Mesothelial cell of epicardium (in vitro differentiated cells): ENCODE measurements at regions not wholly inside any gene's neighbourhood (a gene's known extent, or its start where the extent isn't known, plus 50 kb on each side); places are given as distances from the start of the nearest gene placed in this dataset.

Experiments
- DNase-seq, 2 experiments: peaks; one replicate each; pipeline ENCODE4 v3.0.0; 2021; ENCODE audit warnings: low spot score in 2 of 2; ENCODE audit not compliant: unreplicated experiment in 2 of 2
- H3K27ac Mint-ChIP-seq: 2 replicates; pipeline ENCODE4 v1.8.0; 2021; ENCODE audit warnings: mixed read lengths
- H3K27me3 Mint-ChIP-seq: 2 replicates; pipeline ENCODE4 v1.8.0; 2021; ENCODE audit warnings: low read depth, mixed read lengths
- H3K36me3 Mint-ChIP-seq: 2 replicates; pipeline ENCODE4 v1.8.0; 2021; ENCODE audit warnings: mixed read lengths
- H3K4me1 Mint-ChIP-seq: 2 replicates; pipeline ENCODE4 v1.8.0; 2021; ENCODE audit warnings: mixed read lengths
- H3K4me3 Mint-ChIP-seq: 2 replicates; pipeline ENCODE4 v1.8.0; 2021; ENCODE audit warnings: mild to moderate bottlenecking, moderate library complexity, mixed read lengths
- H3K9me3 Mint-ChIP-seq: 2 replicates; pipeline ENCODE4 v1.8.0; 2021; ENCODE audit warnings: mixed read lengths
- CTCF ChIP-seq: fragments of 200-600 bp; sonication (generic); IDR thresholded peaks from one replicate; pipeline ENCODE4 v1.5.0; 2021; ENCODE audit warnings: antibody characterized with exemption; ENCODE audit not compliant: unreplicated experiment

DNA sequence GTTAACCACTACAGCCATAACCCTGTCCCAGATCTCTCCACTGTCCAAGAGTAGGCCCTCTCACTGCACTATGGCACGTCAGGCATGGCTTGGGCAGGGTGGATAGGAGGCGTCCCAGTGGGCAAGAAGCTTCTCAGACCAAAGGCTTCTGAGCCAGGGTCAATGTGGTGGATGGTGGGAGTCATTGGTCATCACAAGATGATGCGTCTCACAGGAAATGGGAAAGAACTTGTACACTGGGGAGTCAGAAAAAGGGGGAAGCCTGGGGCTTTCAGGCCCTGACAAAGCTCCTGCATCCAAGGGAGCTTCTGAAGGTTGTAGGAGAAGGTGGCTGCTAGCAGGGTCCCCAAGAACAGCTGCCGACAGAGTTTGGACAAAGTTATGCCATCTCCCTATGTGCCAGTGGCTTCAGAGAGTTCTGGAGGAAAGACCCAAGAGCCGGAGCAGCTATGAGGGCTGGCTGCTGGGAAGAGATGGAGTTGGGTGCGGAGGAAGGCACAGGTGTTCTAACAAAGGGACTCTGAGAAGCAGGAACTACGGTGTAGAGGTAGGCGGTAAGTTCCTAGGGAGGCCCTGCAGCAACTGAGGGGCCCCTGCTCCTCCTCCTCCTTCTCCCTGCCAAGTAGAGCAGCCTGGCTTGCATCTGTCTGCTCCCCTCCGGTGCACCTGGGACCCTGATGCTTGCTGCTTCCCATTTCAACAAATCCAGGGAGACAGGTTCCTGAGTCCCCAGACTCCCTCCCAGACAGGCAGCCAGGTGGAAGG lies 81.1 kb downstream of the ARL6IP4 start:
- no peak for TF ChIP-seq CTCF
- no peak overlapping the region for H3K27ac Mint-ChIP-seq
- no peaks in the 10 kb centered on the region for H3K27me3 Mint-ChIP-seq
- no peak overlapping the region for H3K4me3 Mint-ChIP-seq
- H3K4me1 Mint-ChIP-seq, result peaks cover 4% of the 10 kb centered on the region
- no peaks in the 10 kb centered on the region for H3K9me3 Mint-ChIP-seq
- DNase-seq, result no peak
- no peaks in the 10 kb centered on the region for H3K36me3 Mint-ChIP-seq

GRCh38 chr12:123059500-123059899 lies 79.0 kb downstream of the ARL6IP4 start:
- TF ChIP-seq CTCF, result no peak

DNA sequence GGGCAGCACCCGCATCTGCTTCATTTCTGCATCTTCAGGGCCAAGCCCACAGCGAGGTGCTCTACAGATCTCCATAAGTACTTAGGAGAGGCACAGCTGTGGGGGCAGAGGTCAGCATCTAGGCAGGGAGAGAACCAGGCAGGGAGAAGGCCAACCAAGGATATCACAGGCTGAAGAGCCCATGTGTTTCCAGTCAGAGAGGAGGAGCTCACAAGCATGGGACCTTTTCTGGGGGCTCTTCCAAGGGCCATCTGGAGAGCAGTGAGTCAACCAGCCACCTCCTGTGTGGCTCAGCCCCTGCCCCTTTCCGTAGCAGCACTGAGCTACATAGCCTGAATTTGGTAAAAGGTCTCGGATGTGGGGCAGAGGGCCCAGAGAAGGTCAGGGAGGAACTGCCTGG lies 78.5 kb downstream of the ARL6IP4 start:
- Mint-ChIP-seq H3K27ac (no peak overlapping the region), H3K9me3 (no peaks in the 10 kb centered on the region), H3K27me3 (no peaks in the 10 kb centered on the region)

More at GRCh38 chr12:123059500-123059899, 79.0 kb downstream of the ARL6IP4 start:
- no peaks in the 10 kb centered on the region for H3K4me1 Mint-ChIP-seq
- no peaks in the 10 kb centered on the region for H3K9me3 Mint-ChIP-seq
- H3K36me3 Mint-ChIP-seq, result no peaks in the 10 kb centered on the region
- no peaks in the 10 kb centered on the region for H3K27me3 Mint-ChIP-seq
- no peak overlapping the region for H3K27ac Mint-ChIP-seq
- no peak overlapping the region for H3K4me3 Mint-ChIP-seq
- no peak for DNase-seq

DNA sequence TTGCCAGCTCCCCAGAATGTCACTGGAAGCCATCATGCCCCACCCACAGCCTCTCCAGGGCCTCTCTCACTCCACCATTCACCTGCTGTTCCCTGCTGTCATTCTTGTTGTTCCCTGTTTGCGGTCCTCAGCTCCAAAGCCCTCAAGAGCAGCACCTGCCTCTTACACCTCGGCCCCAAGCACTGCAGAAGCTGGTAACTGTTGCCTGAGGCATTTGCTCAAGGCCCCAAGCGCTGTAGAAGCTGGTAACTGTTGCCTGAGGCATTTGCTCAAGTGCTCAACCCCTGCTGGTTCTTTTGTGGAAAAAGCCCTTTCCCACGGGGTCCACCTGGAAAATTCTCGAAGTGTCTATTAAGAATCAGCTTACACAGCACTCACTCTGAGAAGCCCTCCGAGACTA lies 78.0 kb downstream of the ARL6IP4 start:
- H3K36me3 Mint-ChIP-seq, result no peaks in the 10 kb centered on the region
- no peak for TF ChIP-seq CTCF
- H3K9me3 Mint-ChIP-seq, result no peaks in the 10 kb centered on the region
- H3K4me3 Mint-ChIP-seq, result no peak overlapping the region
- no peaks in the 10 kb centered on the region for H3K4me1 Mint-ChIP-seq
- H3K27me3 Mint-ChIP-seq, result no peaks in the 10 kb centered on the region
- H3K27ac Mint-ChIP-seq, result no peak overlapping the region
- no peak for DNase-seq

More for the DNA sequence above, 78.5 kb downstream of the ARL6IP4 start:
- Mint-ChIP-seq H3K4me3 (no peak overlapping the region), H3K36me3 (no peaks in the 10 kb centered on the region), H3K4me1 (no peaks in the 10 kb centered on the region)
- TF ChIP-seq CTCF, result no peak
- no peak for DNase-seq

- TF ChIP-seq CTCF, result no peak
- Mint-ChIP-seq H3K9me3 (no peaks in the 10 kb centered on the region), H3K27ac (no peak overlapping the region), H3K36me3 (no peaks in the 10 kb centered on the region), H3K27me3 (no peaks in the 10 kb centered on the region), H3K4me3 (no peak overlapping the region), H3K4me1 (no peaks in the 10 kb centered on the region)
- DNase-seq, result no peak
Observed at GRCh38 chr12:123057513-123058265, 77.2 kb downstream of the ARL6IP4 start.
